HUES64 (cell line): ENCODE measurements at regions not wholly inside any gene's neighbourhood (a gene's known extent, or its start where the extent isn't known, plus 50 kb on each side); places are given as distances from the start of the nearest gene placed in this dataset.
"Not testable (repeated sequence)": the region's sequence is repeated elsewhere in the genome, so short reads cannot be mapped to it uniquely, and the experiment has no call there.

Source experiments
- H3K27ac ChIP-seq: 2 replicates; pipeline ENCODE4 v1.7.0; 2013; ENCODE audit warnings: low read depth, low read length, inconsistent platforms
- H3K27me3 ChIP-seq: 2 replicates; pipeline ENCODE4 v1.6.1; 2013; ENCODE audit warnings: mild to moderate bottlenecking, low read length; ENCODE audit not compliant: insufficient read depth
- H3K36me3 ChIP-seq: 2 replicates; pipeline ENCODE4 v1.6.1; 2013; ENCODE audit warnings: mild to moderate bottlenecking, low read length; ENCODE audit not compliant: insufficient read depth
- H3K4me1 ChIP-seq: 2 replicates; pipeline ENCODE4 v1.6.1; 2013; ENCODE audit warnings: mild to moderate bottlenecking, low read length, moderate library complexity; ENCODE audit not compliant: insufficient read depth
- H3K4me3 ChIP-seq: 2 replicates; pipeline ENCODE4 v1.5.1; 2013; ENCODE audit warnings: mild to moderate bottlenecking, low read length, moderate library complexity
- H3K9ac ChIP-seq: 2 replicates; pipeline ENCODE4 v1.6.1; 2013; ENCODE audit warnings: mild to moderate bottlenecking, low read depth, low read length
- H3K9me3 ChIP-seq: 2 replicates; pipeline ENCODE4 v1.6.1; 2013; ENCODE audit warnings: low read depth, low read length; ENCODE audit not compliant: insufficient read depth
- WGBS: fragments of 150-250, 120-280 bp; methylation state at CpG from one replicate; pipeline ENCODE4 v1.1.7; 2013; ENCODE audit warnings: missing lambda C conversion rate; 5-methylcytosine and 5-hydroxymethylcytosine counted together

DNA sequence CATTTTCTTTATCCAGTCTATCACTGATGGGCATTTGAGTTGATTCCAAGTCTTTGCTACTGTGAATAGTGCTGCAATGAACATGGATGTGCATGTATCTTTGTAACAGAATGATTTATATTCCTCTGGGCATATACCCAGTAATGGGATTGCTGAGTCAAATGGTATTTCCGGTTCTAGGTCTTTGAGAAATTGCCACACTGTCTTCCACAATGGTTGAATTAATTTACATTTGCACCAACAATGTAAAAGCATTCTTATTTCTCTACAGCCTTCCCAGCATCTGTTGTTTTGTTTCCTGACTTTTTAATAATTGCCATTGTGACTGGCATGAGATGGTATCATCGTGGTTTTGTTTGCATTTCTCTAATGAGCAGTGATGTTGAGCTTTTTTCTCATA, 330.3 kb upstream of the TARS1 start:
- not testable (repeated sequence) for H3K27ac ChIP-seq, H3K4me1 ChIP-seq, H3K9ac ChIP-seq, H3K27me3 ChIP-seq, H3K36me3 ChIP-seq, H3K4me3 ChIP-seq
- peaks cover 18% of the 10 kb centered on the region for H3K9me3 ChIP-seq
- WGBS = 95% methylated on average over 2 of the region's 2 CpGs

DNA sequence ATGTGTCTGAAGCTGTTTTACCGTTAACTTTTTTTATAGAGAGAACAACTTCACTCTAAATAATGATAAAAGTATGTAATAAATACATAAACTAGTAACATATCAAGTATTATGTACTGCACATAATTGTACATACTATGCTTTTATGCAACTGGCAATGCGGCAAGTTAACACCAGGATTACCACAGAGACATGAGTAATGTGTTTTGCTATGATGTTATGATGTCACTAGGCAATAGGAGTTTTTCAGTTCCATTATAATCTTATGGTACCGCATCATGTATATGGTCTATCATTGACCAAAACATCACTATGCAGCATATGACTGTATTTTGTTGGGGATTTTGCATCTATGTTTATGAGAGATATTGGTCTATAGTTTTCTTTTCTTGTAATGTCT, 326.4 kb upstream of the TARS1 start:
- Histone ChIP-seq H3K9ac (no peak overlapping the region), H3K27me3 (no peaks in the 10 kb centered on the region), H3K36me3 (no peaks in the 10 kb centered on the region), H3K9me3 (no peaks in the 10 kb centered on the region), H3K4me1 (no peaks in the 10 kb centered on the region), H3K4me3 (no peak overlapping the region), H3K27ac (no peak overlapping the region)
- 83% methylated on average over 1 of the region's 3 CpGs for WGBS

DNA sequence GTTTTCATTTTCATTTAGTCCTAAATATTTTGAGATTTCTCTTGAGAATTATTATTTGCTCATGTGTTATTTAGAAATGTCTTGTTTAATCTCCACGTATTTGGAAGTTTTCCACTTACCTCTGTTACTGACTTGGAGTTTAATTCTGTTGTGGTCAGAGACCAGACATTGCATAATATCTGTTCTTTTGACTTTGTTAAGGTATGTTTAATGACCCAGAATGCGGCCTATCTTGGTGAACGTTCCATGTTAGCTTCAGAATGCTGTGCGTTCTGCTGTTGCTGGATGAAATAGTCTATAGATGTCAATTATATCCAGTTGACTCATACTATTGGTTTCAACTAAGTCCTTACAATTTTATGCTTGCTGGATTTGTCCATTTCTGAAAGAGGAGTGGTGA, 325.3 kb upstream of the TARS1 start:
- WGBS = 87% methylated on average over 3 of the region's 4 CpGs
- Histone ChIP-seq H3K27ac (no peak overlapping the region), H3K27me3 (no peaks in the 10 kb centered on the region), H3K9ac (no peak overlapping the region), H3K36me3 (no peaks in the 10 kb centered on the region), H3K9me3 (no peaks in the 10 kb centered on the region), H3K4me3 (no peak overlapping the region), H3K4me1 (no peaks in the 10 kb centered on the region)

DNA sequence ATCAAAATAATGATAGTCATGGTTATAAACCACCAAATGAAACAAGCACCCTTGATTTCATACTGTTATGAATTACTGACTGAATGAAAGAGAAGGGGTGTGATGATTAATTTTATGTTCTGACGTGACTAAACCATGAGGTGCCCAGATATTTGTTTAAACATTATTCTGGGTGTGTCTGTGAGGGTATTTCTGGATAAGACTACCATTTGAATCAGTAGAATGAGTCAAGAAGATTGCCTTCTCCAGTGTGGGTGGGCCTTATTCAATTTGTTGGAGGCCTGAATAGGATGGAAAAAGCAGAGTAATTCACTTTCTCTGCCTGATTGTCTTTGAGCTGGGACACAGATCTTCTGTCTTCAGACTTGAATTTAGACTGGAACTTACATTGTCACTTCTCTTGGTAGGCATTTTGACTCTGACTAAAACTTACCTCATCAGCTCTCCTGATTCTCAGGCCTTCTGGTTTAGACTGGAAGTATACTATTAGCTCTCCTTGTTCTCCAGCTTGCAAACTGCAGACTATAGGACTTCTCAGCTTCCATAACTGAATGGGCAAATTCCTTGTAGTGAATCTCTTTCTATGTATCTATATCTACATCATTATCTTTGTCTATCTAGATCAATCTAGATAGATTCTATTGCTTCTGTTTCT, 321.9 kb upstream of the TARS1 start:
- Histone ChIP-seq H3K4me3 (no peak overlapping the region), H3K27me3 (no peaks in the 10 kb centered on the region), H3K9me3 (no peaks in the 10 kb centered on the region), H3K9ac (no peak overlapping the region), H3K4me1 (no peaks in the 10 kb centered on the region), H3K36me3 (no peaks in the 10 kb centered on the region), H3K27ac (no peak overlapping the region)
- WGBS = 93% methylated on average over 1 of the region's 1 CpG

DNA sequence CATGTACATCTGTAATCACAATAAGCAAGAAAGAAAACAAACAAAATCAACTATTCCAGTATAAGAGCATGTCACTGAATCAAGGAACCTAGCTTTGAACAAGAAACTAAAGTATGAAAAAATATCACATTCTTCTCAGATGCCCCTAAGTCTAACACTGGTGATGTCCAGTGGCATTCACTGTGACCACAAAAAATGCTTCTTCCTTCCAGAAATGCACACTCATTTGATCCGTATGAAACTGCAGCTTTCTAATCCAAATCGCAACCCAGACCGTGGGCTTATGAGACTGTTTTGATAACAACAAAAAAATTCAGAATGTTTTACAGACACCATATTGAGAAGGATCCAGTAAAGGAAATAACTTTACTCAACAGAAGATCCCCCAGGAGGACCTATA, 320.1 kb upstream of the TARS1 start:
- no peaks in the 10 kb centered on the region for H3K36me3 ChIP-seq
- no peaks in the 10 kb centered on the region for H3K9me3 ChIP-seq
- 94% methylated on average over 3 of the region's 3 CpGs for WGBS
- no peak overlapping the region for H3K4me3 ChIP-seq
- no peaks in the 10 kb centered on the region for H3K4me1 ChIP-seq
- H3K9ac ChIP-seq = no peak overlapping the region
- H3K27ac ChIP-seq = no peak overlapping the region
- no peaks in the 10 kb centered on the region for H3K27me3 ChIP-seq

DNA sequence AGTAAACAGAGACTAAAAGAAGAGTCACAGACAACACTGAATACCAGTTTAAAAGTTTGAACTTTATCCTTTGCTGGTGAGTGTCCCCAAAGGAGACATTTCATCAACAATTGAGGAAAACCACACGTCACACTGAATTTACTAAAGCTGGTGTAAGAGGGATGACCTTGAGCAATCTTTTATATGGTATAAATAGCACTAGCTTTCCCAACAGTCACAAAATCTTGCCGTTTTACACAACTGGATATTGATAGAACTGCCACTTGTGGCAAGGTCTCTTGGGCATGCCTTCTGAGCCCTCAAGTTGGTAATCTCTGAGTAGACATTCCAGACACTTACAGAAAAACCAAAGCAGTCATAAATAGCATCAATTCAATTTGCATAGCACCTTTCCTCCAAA, 311.5 kb upstream of the TARS1 start:
- 96% methylated on average over 2 of the region's 2 CpGs for WGBS
- no peaks in the 10 kb centered on the region for H3K36me3 ChIP-seq
- no peaks in the 10 kb centered on the region for H3K27me3 ChIP-seq
- H3K4me3 ChIP-seq = no peak overlapping the region
- no peak overlapping the region for H3K27ac ChIP-seq
- no peaks in the 10 kb centered on the region for H3K9me3 ChIP-seq
- H3K9ac ChIP-seq = no peak overlapping the region
- H3K4me1 ChIP-seq = no peaks in the 10 kb centered on the region

DNA sequence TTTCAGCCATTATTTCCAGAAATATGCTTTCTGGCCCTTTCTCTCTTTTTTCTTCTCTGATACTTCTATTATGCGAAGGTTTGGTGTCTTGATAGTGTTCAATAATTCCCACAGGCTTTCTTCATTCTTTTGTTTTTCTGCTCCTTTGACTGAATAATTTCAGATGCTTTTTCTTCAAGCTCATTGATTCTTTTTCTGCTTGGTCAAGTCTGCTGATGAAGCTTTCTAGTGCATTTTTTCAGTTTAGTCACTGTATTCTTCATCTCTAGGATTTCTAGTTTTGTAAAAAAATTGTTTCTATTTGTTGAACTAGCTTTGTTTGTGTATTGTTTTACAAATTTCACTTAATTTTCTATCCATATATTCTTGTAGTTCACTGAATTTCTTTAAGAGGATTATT, 304.0 kb upstream of the TARS1 start:
- 100% methylated on average over 1 of the region's 1 CpG for WGBS
- H3K4me1 ChIP-seq = no peaks in the 10 kb centered on the region
- H3K27me3 ChIP-seq = no peaks in the 10 kb centered on the region
- no peak overlapping the region for H3K27ac ChIP-seq
- no peak overlapping the region for H3K9ac ChIP-seq
- no peak overlapping the region for H3K4me3 ChIP-seq
- no peaks in the 10 kb centered on the region for H3K36me3 ChIP-seq
- peaks cover 11% of the 10 kb centered on the region for H3K9me3 ChIP-seq

DNA sequence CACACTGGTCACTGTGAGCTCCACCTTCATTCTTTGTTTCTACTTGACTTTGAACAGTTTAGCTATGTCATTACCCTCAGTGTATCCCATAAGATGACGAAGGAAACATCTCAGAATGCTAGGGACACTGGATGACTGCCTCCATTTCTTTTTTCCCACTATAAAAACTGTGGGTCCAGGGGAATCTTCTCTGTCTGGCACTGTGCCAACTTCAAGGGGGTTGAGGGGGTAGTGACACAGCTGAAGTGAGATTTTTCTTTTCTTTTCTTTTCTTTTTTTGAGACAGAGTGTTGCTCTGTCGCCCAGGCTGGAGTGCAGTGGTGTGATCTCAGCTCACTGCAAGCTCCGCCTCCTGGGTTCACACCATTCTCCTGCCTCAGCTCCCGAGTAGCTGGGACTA, 302.6 kb upstream of the TARS1 start:
- not testable (repeated sequence) for H3K27ac ChIP-seq, H3K36me3 ChIP-seq, H3K4me1 ChIP-seq, H3K9ac ChIP-seq, H3K27me3 ChIP-seq, H3K4me3 ChIP-seq
- WGBS = 64% methylated on average over 4 of the region's 4 CpGs
- H3K9me3 ChIP-seq = peaks cover 11% of the 10 kb centered on the region

DNA sequence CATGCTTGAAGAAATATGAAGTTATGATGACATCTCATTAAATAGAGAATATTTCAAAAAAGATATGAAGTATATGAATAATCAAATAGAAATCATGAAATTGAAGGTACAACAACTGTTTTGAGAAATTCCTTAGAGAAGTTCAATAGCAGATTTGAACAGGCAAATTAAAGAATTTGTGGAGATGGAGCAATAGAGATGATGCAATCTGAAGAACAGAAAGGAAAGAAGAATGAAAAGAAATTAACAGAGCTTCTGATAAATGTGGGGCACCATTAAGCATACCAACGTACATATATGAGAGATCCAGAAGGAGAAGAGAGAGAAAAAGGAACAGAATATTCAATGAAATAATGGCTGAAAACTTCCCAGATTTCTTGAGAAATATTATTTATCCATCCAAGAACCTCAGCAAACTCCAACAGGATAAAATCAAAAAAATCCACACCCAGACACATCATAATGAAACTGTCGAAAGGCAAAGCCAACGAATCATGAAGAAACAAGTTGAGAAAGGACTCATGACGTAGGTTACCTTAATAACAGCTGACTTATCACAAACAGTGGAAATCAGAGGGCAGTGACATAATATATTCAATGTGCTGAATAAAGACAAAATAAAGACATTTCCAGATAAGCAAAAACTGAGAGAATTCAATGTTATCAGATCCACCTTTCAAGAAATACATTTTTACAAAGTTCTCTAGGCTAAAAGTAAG, 297.2 kb upstream of the TARS1 start:
- Histone ChIP-seq H3K9ac (no peak overlapping the region), H3K4me1 (no peaks in the 10 kb centered on the region), H3K27ac (no peak overlapping the region), H3K9me3 (0 out of 2 replicates have a peak, but pooled peaks cover 2% of the 10 kb centered on the region), H3K36me3 (no peaks in the 10 kb centered on the region), H3K4me3 (no peak overlapping the region), H3K27me3 (no peaks in the 10 kb centered on the region)
- WGBS = 97% methylated on average over 4 of the region's 4 CpGs

DNA sequence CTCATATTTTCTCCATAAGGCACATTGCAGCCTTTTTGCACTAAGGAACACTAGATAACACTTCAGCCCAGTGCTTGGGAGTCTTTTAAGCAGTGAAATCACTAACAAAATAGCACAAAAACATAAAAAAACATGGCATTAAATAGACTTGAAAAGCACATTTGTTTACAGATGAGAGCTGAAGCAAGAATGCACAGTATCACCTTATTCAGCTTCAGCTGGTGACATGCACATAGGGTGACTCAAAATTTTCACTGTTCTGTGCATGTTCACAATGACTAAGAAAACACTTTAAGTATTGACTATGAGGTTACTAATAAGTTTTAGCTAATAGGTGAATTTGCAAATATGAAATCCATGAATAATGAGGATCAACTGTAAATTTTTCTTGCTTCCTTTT, 293.9 kb upstream of the TARS1 start:
- 0 out of 2 replicates have a peak, but pooled peaks cover 2% of the 10 kb centered on the region for H3K9me3 ChIP-seq
- H3K4me3 ChIP-seq = no peak overlapping the region
- H3K27ac ChIP-seq = no peak overlapping the region
- H3K36me3 ChIP-seq = no peaks in the 10 kb centered on the region
- no peak overlapping the region for H3K9ac ChIP-seq
- H3K27me3 ChIP-seq = no peaks in the 10 kb centered on the region
- H3K4me1 ChIP-seq = no peaks in the 10 kb centered on the region

DNA sequence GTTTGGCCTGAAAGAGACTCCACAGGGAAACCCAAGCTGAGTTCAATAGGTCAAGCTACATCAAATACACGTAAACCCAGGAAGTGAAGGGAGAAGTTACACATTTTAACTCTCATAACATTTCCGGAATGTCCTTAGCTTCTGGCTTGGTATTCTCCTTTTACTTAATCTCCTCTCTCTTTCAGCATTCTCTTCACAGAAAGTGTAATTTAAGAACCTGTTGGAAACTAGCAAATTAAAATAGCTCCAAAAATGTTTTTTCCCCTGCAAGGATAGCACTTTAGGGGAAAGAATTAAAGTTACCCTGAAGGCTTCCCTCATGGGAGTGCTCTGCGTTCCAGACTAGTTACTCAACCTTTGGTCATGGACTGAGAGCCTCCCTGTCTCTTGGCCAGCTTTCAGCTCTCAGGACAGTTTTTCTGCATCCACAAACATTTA, 292.7 kb upstream of the TARS1 start:
- 91% methylated on average over 3 of the region's 3 CpGs for WGBS
- Histone ChIP-seq H3K27ac (no peak overlapping the region), H3K36me3 (no peaks in the 10 kb centered on the region), H3K4me3 (no peak overlapping the region), H3K9ac (no peak overlapping the region), H3K27me3 (no peaks in the 10 kb centered on the region), H3K4me1 (no peaks in the 10 kb centered on the region), H3K9me3 (0 out of 2 replicates have a peak, but pooled peaks cover 2% of the 10 kb centered on the region)
